Osteoblast (primary cell): ENCODE measurements at regions not wholly inside any gene's neighbourhood (a gene's known extent, or its start where the extent isn't known, plus 50 kb on each side); places are given as distances from the start of the nearest gene placed in this dataset.

ENCODE experiments used
- DNase-seq: peaks from one replicate; pipeline ENCODE4 v3.0.0; 2011; ENCODE audit warnings: low spot score, mixed read lengths; ENCODE audit not compliant: insufficient read length; ENCODE audit errors: missing footprints
- H2AFZ ChIP-seq: 2 replicates; pipeline ENCODE4 v1.6.0; 2011; ENCODE audit warnings: mild to moderate bottlenecking, low read length
- H3K27ac ChIP-seq: 2 replicates; pipeline ENCODE4 v1.5.1; 2011; ENCODE audit warnings: mild to moderate bottlenecking, low read depth, low read length, moderate library complexity
- H3K27me3 ChIP-seq: 2 replicates; pipeline ENCODE4 v1.6.0; 2012; ENCODE audit warnings: mild to moderate bottlenecking, control low read depth, inconsistent platforms, low read length, moderate library complexity; ENCODE audit not compliant: insufficient read depth
- H3K36me3 ChIP-seq: 2 replicates; pipeline ENCODE4 v1.5.1; 2011; ENCODE audit warnings: mild to moderate bottlenecking, low read length, control low read depth, moderate library complexity; ENCODE audit not compliant: insufficient read depth
- H3K4me1 ChIP-seq: 2 replicates; pipeline ENCODE4 v1.5.1; 2011; ENCODE audit warnings: mild to moderate bottlenecking, low read length, control low read depth, moderate library complexity; ENCODE audit not compliant: insufficient read depth
- H3K4me2 ChIP-seq: 2 replicates; pipeline ENCODE4 v1.6.0; 2011; ENCODE audit warnings: mild to moderate bottlenecking, low read length; ENCODE audit not compliant: insufficient read depth
- H3K4me3 ChIP-seq: fragments of 200-600 bp; sonication (generic); 3 replicates; pipeline ENCODE4 v1.5.1; 2012; ENCODE audit warnings: mild to moderate bottlenecking, low read length, inconsistent platforms; ENCODE audit not compliant: insufficient read depth
- H3K79me2 ChIP-seq: 2 replicates; pipeline ENCODE4 v1.6.0; 2012; ENCODE audit warnings: mild to moderate bottlenecking, low read length, control low read depth, inconsistent platforms; ENCODE audit not compliant: insufficient read depth
- H3K9me3 ChIP-seq: 2 replicates; pipeline ENCODE4 v1.5.1; 2011; ENCODE audit warnings: low read depth, low read length, control low read depth
- H4K20me1 ChIP-seq: 2 replicates; pipeline ENCODE4 v1.6.0; 2012; ENCODE audit warnings: mild to moderate bottlenecking, low read length, control low read depth; ENCODE audit not compliant: insufficient read depth
- TF ChIP-seq, protein P1 (sequence below): IDR thresholded peaks from 2 replicates; pipeline ENCODE4 v1.5.1; 2011; ENCODE audit warnings: mild to moderate bottlenecking, low read depth, low read length, moderate library complexity; ENCODE audit errors: extremely low read depth

DNA sequence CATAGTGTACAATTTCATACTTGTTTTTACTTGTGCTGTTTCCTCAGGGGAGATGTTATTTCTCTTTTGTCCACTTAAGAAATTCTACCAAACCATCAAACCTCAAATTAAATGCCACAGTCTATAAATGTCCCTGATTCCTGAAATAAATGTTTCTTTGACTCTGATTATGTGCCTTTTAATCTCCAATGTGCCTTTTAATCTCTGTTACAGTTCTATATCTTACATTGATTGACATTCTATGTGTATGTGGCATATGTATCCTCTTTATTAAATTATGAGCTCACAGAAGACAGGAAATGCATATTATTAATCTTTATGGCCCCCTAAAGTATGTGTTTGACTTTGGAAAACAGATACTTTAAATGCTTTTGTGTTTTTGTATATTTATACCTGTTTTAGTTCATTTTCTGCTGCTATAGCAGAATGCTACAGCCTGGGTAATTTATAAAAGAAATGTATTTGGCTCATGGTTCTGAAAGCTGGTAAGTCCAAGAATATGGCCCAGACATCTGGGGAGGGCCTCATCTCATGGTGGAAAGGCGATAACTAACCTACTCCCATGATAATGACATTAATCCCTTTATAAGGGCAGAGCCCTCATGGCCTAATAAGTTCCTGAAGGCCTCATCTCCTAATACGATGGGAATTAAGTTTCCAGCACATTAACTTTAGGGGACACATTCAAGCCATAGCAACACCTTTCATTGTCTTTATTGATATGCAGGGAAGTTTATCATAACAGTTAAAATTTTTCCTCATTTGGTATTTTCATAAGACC, 403.9 kb downstream of the LIG4 start:
- Histone ChIP-seq H3K79me2 (peaks cover 33% of the 10 kb centered on the region), H3K9me3 (no peaks in the 10 kb centered on the region), H3K27me3 (no peaks in the 10 kb centered on the region)

DNA sequence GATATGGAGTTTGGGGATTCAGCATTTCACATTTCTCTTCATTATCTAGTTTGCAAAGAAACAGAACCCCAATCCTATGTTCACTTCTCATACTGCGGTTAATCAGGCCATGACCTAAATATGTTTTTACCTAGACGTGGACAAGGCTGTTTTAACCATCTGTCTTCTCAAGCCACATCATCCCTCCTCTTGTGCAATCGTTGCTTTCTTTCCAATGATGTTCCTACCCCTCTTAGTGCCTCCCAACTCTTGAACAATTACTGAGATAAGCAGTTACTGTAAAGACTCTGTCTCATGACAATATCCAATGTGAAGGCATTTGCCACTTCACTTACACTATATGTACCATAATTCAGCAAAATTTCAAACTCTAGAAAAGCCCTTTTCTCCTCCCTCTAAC, 406.2 kb downstream of the LIG4 start:
- no peak overlapping the region for H2AFZ ChIP-seq
- no peak overlapping the region for H3K4me2 ChIP-seq
- no peaks in the 10 kb centered on the region for H3K9me3 ChIP-seq
- no peaks in the 10 kb centered on the region for H3K4me1 ChIP-seq
- peaks cover 30% of the 10 kb centered on the region for H3K79me2 ChIP-seq
- no peak for DNase-seq
- TF ChIP-seq, protein P1, sequence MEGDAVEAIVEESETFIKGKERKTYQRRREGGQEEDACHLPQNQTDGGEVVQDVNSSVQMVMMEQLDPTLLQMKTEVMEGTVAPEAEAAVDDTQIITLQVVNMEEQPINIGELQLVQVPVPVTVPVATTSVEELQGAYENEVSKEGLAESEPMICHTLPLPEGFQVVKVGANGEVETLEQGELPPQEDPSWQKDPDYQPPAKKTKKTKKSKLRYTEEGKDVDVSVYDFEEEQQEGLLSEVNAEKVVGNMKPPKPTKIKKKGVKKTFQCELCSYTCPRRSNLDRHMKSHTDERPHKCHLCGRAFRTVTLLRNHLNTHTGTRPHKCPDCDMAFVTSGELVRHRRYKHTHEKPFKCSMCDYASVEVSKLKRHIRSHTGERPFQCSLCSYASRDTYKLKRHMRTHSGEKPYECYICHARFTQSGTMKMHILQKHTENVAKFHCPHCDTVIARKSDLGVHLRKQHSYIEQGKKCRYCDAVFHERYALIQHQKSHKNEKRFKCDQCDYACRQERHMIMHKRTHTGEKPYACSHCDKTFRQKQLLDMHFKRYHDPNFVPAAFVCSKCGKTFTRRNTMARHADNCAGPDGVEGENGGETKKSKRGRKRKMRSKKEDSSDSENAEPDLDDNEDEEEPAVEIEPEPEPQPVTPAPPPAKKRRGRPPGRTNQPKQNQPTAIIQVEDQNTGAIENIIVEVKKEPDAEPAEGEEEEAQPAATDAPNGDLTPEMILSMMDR = no peak
- H3K36me3 ChIP-seq = no peaks in the 10 kb centered on the region
- H3K27ac ChIP-seq = no peak overlapping the region
- H3K4me3 ChIP-seq = no peak overlapping the region
- H4K20me1 ChIP-seq = no peaks in the 10 kb centered on the region
- no peaks in the 10 kb centered on the region for H3K27me3 ChIP-seq

More for the DNA sequence above, 403.9 kb downstream of the LIG4 start:
- Histone ChIP-seq H4K20me1 (no peaks in the 10 kb centered on the region), H3K4me1 (no peaks in the 10 kb centered on the region), H3K36me3 (no peaks in the 10 kb centered on the region), H3K4me3 (no peak overlapping the region), H3K4me2 (no peak overlapping the region), H3K27ac (no peak overlapping the region), H2AFZ (no peak overlapping the region)
- TF ChIP-seq, protein P1 = no peak
- no peak for DNase-seq

DNA sequence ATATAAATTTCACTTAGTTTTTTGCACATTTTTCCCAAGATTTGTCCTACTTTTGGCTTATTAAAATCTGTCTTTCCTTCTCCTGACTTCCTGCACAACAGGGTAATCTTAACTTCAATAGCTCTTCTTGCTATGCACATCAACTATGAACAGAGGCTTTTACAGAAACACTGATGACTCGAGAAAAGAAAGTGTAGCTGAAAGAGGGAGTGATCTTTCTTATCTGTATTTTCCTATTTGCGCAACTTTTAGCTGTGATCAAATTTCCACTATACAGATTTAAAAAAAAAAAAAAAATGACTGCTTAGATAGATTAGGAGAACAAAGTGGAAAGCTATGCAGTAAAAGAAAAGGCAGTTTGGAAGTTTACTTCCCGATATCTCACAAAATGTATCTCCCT, 406.9 kb downstream of the LIG4 start:
- no peak overlapping the region for H3K4me3 ChIP-seq
- no peak overlapping the region for H3K27ac ChIP-seq
- DNase-seq = no peak
- H3K36me3 ChIP-seq = no peaks in the 10 kb centered on the region
- peaks cover 31% of the 10 kb centered on the region for H3K79me2 ChIP-seq
- no peaks in the 10 kb centered on the region for H3K27me3 ChIP-seq
- no peaks in the 10 kb centered on the region for H3K9me3 ChIP-seq
- TF ChIP-seq, protein P1 = no peak
- no peaks in the 10 kb centered on the region for H3K4me1 ChIP-seq
- no peaks in the 10 kb centered on the region for H4K20me1 ChIP-seq
- no peak overlapping the region for H2AFZ ChIP-seq
- no peak overlapping the region for H3K4me2 ChIP-seq

DNA sequence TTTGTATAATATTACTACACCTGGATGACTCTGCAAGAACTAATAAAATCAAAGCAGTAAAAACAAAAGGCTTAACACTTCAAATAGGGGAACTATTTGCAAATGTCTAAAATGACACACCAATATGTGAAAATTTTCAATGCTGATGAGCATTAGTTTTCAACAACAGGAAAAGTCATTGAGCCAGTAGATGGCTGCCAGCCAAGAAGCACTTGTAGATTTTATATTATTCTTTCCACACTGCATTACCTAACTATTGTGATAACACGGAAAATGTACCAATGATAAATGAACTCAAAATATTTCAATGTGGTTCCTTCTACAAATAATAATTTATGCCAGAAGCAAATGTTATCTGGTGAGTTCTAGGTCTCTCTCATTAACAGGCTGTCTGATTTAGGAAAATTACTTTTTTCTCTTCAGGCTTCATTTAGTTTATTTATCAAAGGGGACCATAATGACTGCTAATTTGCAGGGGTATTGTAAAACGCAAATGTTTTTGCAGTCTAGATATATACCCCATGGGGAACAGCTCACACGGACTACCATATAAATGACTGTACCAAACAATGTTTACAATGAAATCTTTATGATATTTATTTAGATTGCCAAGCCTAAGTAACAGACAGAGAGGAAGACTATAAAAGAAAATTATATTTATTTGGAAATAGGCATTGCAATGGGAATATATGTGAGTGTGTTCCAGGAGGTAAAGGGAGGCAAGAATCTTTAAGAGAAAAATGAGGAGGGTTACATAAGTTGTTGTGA, 407.8 kb downstream of the LIG4 start:
- Histone ChIP-seq H3K27me3 (no peaks in the 10 kb centered on the region), H3K4me2 (no peak overlapping the region), H3K79me2 (peaks cover 32% of the 10 kb centered on the region), H4K20me1 (no peaks in the 10 kb centered on the region), H3K4me1 (no peaks in the 10 kb centered on the region), H2AFZ (no peak overlapping the region), H3K27ac (no peak overlapping the region), H3K9me3 (no peaks in the 10 kb centered on the region), H3K4me3 (no peak overlapping the region), H3K36me3 (no peaks in the 10 kb centered on the region)
- TF ChIP-seq, protein P1 = no peak
- DNase-seq = no peak
